ENCODE measurements at regions not wholly inside any gene's neighbourhood (a gene's known extent, or its start where the extent isn't known, plus 50 kb on each side); places are given as distances from the start of the nearest gene placed in this dataset.

DNA sequence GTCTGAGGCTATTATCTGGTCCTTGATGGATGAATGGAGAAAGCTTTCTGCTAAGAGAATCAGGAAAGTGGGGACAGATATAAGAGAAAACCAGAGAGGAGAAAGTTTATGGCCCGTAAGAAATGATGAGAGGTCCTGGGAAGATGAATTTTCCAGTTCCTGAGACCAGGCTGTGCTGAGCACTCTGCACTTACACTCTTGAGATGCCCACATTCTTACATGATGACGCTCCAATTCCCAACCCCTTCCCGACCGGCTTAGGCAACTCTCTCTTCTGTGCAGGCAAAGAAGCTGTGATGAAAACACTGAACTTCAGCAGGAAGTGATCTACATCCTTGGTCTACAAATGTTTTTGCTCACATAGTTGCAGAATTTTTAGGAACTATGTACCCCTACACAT, 417.0 kb downstream of the ARHGEF28 start:
- Histone ChIP-seq H3K27ac (ENCODE audit: low read length) (no peak overlapping the region), H3K9ac (ENCODE audit: low read length in 2 of 2) (no peak overlapping the region), H3K9me3 (ENCODE audit: control insufficient read depth in 2 of 2, low read length in 2 of 2) (no peaks in the 10 kb centered on the region), H3K4me3 (ENCODE audit: low read length in 2 of 2) (no peak overlapping the region), H3K27me3 (ENCODE audit: control insufficient read depth in 1 of 2, insufficient read depth in 2 of 2, low read length in 2 of 2) (no peaks in the 10 kb centered on the region), H3K36me3 (ENCODE audit: control insufficient read depth in 2 of 2, insufficient read depth in 2 of 2, low read length in 2 of 2) (no peaks in the 10 kb centered on the region), H3K4me1 (ENCODE audit: control insufficient read depth, insufficient read depth, low read length) (no peaks in the 10 kb centered on the region)

DNA sequence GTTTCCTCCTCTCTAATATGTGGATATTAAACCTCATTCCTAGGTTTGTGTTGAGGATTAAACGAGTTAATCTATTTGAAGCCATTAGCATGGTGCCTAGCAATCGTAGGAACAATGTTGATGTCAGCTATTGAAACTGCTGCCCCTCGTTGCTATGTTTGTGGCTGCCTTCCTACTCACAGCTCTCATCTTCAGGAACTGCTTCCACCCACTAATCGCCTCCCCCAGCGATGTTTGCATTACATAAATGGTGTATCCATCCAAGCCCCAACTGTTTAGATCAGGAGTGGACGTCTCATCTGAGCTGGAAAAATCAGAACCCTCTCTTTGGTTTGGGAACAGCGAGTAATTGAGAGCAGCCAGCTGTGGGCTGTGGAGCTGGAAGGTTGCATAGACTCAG, 416.6 kb downstream of the ARHGEF28 start:
- H3K9ac ChIP-seq (ENCODE audit: low read length in 2 of 2) = no peak overlapping the region
- H3K4me1 ChIP-seq (ENCODE audit: control insufficient read depth, insufficient read depth, low read length) = no peaks in the 10 kb centered on the region
- H3K27me3 ChIP-seq (ENCODE audit: control insufficient read depth in 1 of 2, insufficient read depth in 2 of 2, low read length in 2 of 2) = no peaks in the 10 kb centered on the region
- H3K27ac ChIP-seq (ENCODE audit: low read length) = no peak overlapping the region
- H3K9me3 ChIP-seq (ENCODE audit: control insufficient read depth in 2 of 2, low read length in 2 of 2) = no peaks in the 10 kb centered on the region
- no peaks in the 10 kb centered on the region for H3K36me3 ChIP-seq (ENCODE audit: control insufficient read depth in 2 of 2, insufficient read depth in 2 of 2, low read length in 2 of 2)
- no peak overlapping the region for H3K4me3 ChIP-seq (ENCODE audit: low read length in 2 of 2)

- Histone ChIP-seq H3K27me3 (ENCODE audit: control insufficient read depth in 1 of 2, insufficient read depth in 2 of 2, low read length in 2 of 2) (no peaks in the 10 kb centered on the region), H3K4me3 (ENCODE audit: low read length in 2 of 2) (no peak overlapping the region), H3K4me1 (ENCODE audit: control insufficient read depth, insufficient read depth, low read length) (no peaks in the 10 kb centered on the region), H3K27ac (ENCODE audit: low read length) (no peak overlapping the region), H3K9ac (ENCODE audit: low read length in 2 of 2) (no peak overlapping the region), H3K36me3 (ENCODE audit: control insufficient read depth in 2 of 2, insufficient read depth in 2 of 2, low read length in 2 of 2) (no peaks in the 10 kb centered on the region), H3K9me3 (ENCODE audit: control insufficient read depth in 2 of 2, low read length in 2 of 2) (no peaks in the 10 kb centered on the region)
Measured at GRCh38 chr5:74041913-74042312, 415.9 kb downstream of the ARHGEF28 start.

- H3K9me3 ChIP-seq (ENCODE audit: control insufficient read depth in 2 of 2, low read length in 2 of 2) = no peaks in the 10 kb centered on the region
- no peaks in the 10 kb centered on the region for H3K27me3 ChIP-seq (ENCODE audit: control insufficient read depth in 1 of 2, insufficient read depth in 2 of 2, low read length in 2 of 2)
- H3K4me1 ChIP-seq (ENCODE audit: control insufficient read depth, insufficient read depth, low read length) = no peaks in the 10 kb centered on the region
- no peak overlapping the region for H3K4me3 ChIP-seq (ENCODE audit: low read length in 2 of 2)
- H3K27ac ChIP-seq (ENCODE audit: low read length) = no peak overlapping the region
- H3K9ac ChIP-seq (ENCODE audit: low read length in 2 of 2) = no peak overlapping the region
- no peaks in the 10 kb centered on the region for H3K36me3 ChIP-seq (ENCODE audit: control insufficient read depth in 2 of 2, insufficient read depth in 2 of 2, low read length in 2 of 2)
Measured at GRCh38 chr5:74040811-74041491, 415.0 kb downstream of the ARHGEF28 start.

- H3K4me1 ChIP-seq (ENCODE audit: control insufficient read depth, insufficient read depth, low read length) = peaks cover 5% of the 10 kb centered on the region
- H3K4me3 ChIP-seq (ENCODE audit: low read length in 2 of 2) = no peak overlapping the region
- H3K9me3 ChIP-seq (ENCODE audit: control insufficient read depth in 2 of 2, low read length in 2 of 2) = no peaks in the 10 kb centered on the region
- H3K9ac ChIP-seq (ENCODE audit: low read length in 2 of 2) = no peak overlapping the region
- H3K27ac ChIP-seq (ENCODE audit: low read length) = no peak overlapping the region
- no peaks in the 10 kb centered on the region for H3K27me3 ChIP-seq (ENCODE audit: control insufficient read depth in 1 of 2, insufficient read depth in 2 of 2, low read length in 2 of 2)
- H3K36me3 ChIP-seq (ENCODE audit: control insufficient read depth in 2 of 2, insufficient read depth in 2 of 2, low read length in 2 of 2) = no peaks in the 10 kb centered on the region
Measured at GRCh38 chr5:74040065-74040551, 414.1 kb downstream of the ARHGEF28 start.

DNA sequence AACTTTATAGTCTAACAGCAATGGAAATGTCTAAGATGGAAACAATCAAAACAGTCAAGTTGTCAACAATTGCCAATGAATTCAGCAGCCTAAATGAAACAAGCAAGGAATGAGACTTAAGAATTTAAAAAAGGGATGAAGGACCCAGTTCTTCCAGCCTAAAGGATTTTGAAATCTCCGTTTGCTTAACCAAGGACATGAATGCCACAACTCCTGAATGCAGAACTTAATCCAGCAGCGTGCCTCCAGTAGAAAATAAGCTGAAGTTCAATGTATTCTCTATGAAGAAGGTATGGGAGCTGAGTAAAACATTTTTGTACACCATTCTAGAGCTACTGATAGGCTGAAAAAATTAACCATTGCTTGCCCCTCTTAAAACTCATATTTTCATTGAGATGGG, 411.3 kb downstream of the ARHGEF28 start:
- Histone ChIP-seq H3K4me3 (ENCODE audit: low read length in 2 of 2) (no peak overlapping the region), H3K27ac (ENCODE audit: low read length) (no peak overlapping the region), H3K9me3 (ENCODE audit: control insufficient read depth in 2 of 2, low read length in 2 of 2) (no peaks in the 10 kb centered on the region), H3K36me3 (ENCODE audit: control insufficient read depth in 2 of 2, insufficient read depth in 2 of 2, low read length in 2 of 2) (no peaks in the 10 kb centered on the region), H3K9ac (ENCODE audit: low read length in 2 of 2) (no peak overlapping the region), H3K4me1 (ENCODE audit: control insufficient read depth, insufficient read depth, low read length) (peaks cover 5% of the 10 kb centered on the region), H3K27me3 (ENCODE audit: control insufficient read depth in 1 of 2, insufficient read depth in 2 of 2, low read length in 2 of 2) (no peaks in the 10 kb centered on the region)

DNA sequence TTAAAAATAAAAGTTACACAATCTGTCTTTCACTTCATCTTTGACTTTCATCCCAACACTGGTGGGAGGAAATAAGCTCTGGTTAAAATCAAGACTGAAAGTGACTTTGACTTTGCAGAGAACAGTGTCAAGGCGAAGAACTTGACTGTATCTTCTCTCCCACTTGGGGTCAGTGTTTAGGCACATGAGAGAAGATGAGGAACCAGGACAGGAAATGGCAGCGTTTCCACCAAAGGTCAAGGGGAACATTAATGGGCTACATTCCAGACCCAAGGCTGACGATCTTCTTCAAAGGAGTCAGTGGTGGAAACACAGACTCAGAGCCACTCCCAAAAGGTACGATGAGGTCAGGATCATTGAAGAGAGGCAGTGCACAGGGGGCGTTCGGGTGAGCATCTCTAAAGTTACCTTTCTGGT, 409.5 kb downstream of the ARHGEF28 start:
- Histone ChIP-seq H3K27ac (ENCODE audit: low read length) (no peak overlapping the region), H3K36me3 (ENCODE audit: control insufficient read depth in 2 of 2, insufficient read depth in 2 of 2, low read length in 2 of 2) (no peaks in the 10 kb centered on the region), H3K4me3 (ENCODE audit: low read length in 2 of 2) (no peak overlapping the region), H3K9ac (ENCODE audit: low read length in 2 of 2) (no peak overlapping the region), H3K27me3 (ENCODE audit: control insufficient read depth in 1 of 2, insufficient read depth in 2 of 2, low read length in 2 of 2) (no peaks in the 10 kb centered on the region), H3K4me1 (ENCODE audit: control insufficient read depth, insufficient read depth, low read length) (peaks cover 5% of the 10 kb centered on the region), H3K9me3 (ENCODE audit: control insufficient read depth in 2 of 2, low read length in 2 of 2) (no peaks in the 10 kb centered on the region)

- Histone ChIP-seq H3K36me3 (ENCODE audit: control insufficient read depth in 2 of 2, insufficient read depth in 2 of 2, low read length in 2 of 2) (no peaks in the 10 kb centered on the region), H3K4me3 (ENCODE audit: low read length in 2 of 2) (no peak overlapping the region), H3K27ac (ENCODE audit: low read length) (no peak overlapping the region), H3K9ac (ENCODE audit: low read length in 2 of 2) (no peak overlapping the region), H3K27me3 (ENCODE audit: control insufficient read depth in 1 of 2, insufficient read depth in 2 of 2, low read length in 2 of 2) (no peaks in the 10 kb centered on the region), H3K4me1 (ENCODE audit: control insufficient read depth, insufficient read depth, low read length) (peaks cover 5% of the 10 kb centered on the region), H3K9me3 (ENCODE audit: control insufficient read depth in 2 of 2, low read length in 2 of 2) (no peaks in the 10 kb centered on the region)
Measured at GRCh38 chr5:74034733-74035132, 408.7 kb downstream of the ARHGEF28 start.

GRCh38 chr5:74032617-74033016, 406.6 kb downstream of the ARHGEF28 start:
- H3K9me3 ChIP-seq (ENCODE audit: control insufficient read depth in 2 of 2, low read length in 2 of 2) = no peaks in the 10 kb centered on the region
- peaks cover 5% of the 10 kb centered on the region for H3K4me1 ChIP-seq (ENCODE audit: control insufficient read depth, insufficient read depth, low read length)
- H3K27me3 ChIP-seq (ENCODE audit: control insufficient read depth in 1 of 2, insufficient read depth in 2 of 2, low read length in 2 of 2) = no peaks in the 10 kb centered on the region
- H3K4me3 ChIP-seq (ENCODE audit: low read length in 2 of 2) = no peak overlapping the region
- H3K27ac ChIP-seq (ENCODE audit: low read length) = no peak overlapping the region
- no peaks in the 10 kb centered on the region for H3K36me3 ChIP-seq (ENCODE audit: control insufficient read depth in 2 of 2, insufficient read depth in 2 of 2, low read length in 2 of 2)
- H3K9ac ChIP-seq (ENCODE audit: low read length in 2 of 2) = no peak overlapping the region

DNA sequence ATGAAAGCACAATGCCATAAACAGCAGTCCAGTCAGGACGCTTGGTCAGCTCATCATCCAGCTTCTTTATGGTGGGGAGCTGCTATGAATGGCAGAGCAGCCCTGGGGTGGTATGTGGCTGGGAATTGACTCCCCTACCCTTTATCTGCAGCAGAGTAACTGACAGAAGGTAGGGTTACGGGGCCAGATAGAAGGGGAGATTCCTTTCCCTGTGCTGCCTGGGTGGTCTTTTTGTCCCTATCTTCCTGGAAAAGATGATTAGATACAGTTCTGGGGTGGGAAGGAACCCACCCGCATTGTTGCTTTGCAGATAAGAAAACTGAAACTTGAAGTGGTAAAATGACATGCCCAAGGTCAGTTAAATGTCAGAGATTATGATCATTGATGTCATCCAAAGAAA, 405.5 kb downstream of the ARHGEF28 start:
- peaks cover 5% of the 10 kb centered on the region for H3K4me1 ChIP-seq (ENCODE audit: control insufficient read depth, insufficient read depth, low read length)
- H3K4me3 ChIP-seq (ENCODE audit: low read length in 2 of 2) = no peak overlapping the region
- H3K27me3 ChIP-seq (ENCODE audit: control insufficient read depth in 1 of 2, insufficient read depth in 2 of 2, low read length in 2 of 2) = no peaks in the 10 kb centered on the region
- H3K27ac ChIP-seq (ENCODE audit: low read length) = no peak overlapping the region
- H3K9ac ChIP-seq (ENCODE audit: low read length in 2 of 2) = no peak overlapping the region
- no peaks in the 10 kb centered on the region for H3K36me3 ChIP-seq (ENCODE audit: control insufficient read depth in 2 of 2, insufficient read depth in 2 of 2, low read length in 2 of 2)
- no peaks in the 10 kb centered on the region for H3K9me3 ChIP-seq (ENCODE audit: control insufficient read depth in 2 of 2, low read length in 2 of 2)

DNA sequence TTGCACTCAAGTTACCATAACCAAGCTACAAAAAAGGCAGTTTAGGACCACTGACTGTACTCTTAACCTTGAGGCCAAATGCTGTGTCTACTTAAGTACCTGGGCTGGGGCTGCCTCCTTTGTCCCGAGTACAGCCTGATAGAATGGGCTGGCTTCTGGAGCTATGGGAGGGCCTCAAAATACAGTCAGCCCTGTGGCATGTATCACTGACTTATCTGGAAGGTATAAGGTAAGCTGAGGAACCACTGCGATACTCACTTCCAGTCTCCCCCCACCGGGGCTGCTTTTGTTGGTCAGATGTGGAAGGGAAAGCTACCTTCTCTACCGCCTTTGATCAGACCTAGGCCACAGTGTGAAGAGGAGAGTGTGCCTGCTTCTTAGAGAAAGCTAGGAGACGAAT, 404.8 kb downstream of the ARHGEF28 start:
- no peaks in the 10 kb centered on the region for H3K27me3 ChIP-seq (ENCODE audit: control insufficient read depth in 1 of 2, insufficient read depth in 2 of 2, low read length in 2 of 2)
- H3K27ac ChIP-seq (ENCODE audit: low read length) = no peak overlapping the region
- peaks cover 5% of the 10 kb centered on the region for H3K4me1 ChIP-seq (ENCODE audit: control insufficient read depth, insufficient read depth, low read length)
- H3K9me3 ChIP-seq (ENCODE audit: control insufficient read depth in 2 of 2, low read length in 2 of 2) = no peaks in the 10 kb centered on the region
- H3K9ac ChIP-seq (ENCODE audit: low read length in 2 of 2) = no peak overlapping the region
- H3K4me3 ChIP-seq (ENCODE audit: low read length in 2 of 2) = no peak overlapping the region
- H3K36me3 ChIP-seq (ENCODE audit: control insufficient read depth in 2 of 2, insufficient read depth in 2 of 2, low read length in 2 of 2) = no peaks in the 10 kb centered on the region
